Right ventricle myocardium inferior (tissue), 1 donor: ENCODE measurements at regions not wholly inside any gene's neighbourhood (a gene's known extent, or its start where the extent isn't known, plus 50 kb on each side); places are given as distances from the start of the nearest gene placed in this dataset.

Experiments
- ATAC-seq: fragments of 200-7000 bp; cut with Tn5 transposase; one replicate; pipeline ENCODE4 v1.9.1; 2020; ENCODE audit warnings: mild to moderate bottlenecking, moderate library complexity
- DNase-seq: peaks from one replicate; pipeline ENCODE4 v3.0.0; 2021; ENCODE audit errors: missing footprints
- intact Hi-C: fragments of 100-400 bp; cut with DNase I; formaldehyde crosslinking; loops from one replicate; pipeline ENCODE4 v1.11.0; 2022
- donor health status: DM: no; HTN: yes; CAD: no; lungs with severe emphysema.

GRCh38 chr10:128526791-128527375 lies 400.7 kb upstream of the MKI67 start:
- DNase-seq (no peak), ATAC-seq (no peak)
- intact Hi-C loops = no loop called here

- ATAC-seq = no peak
- no peak for DNase-seq
- intact Hi-C loops = no loop called here
These were observed 401.5 kb upstream of the MKI67 start for GRCh38 chr10:128527711-128528110.

- ATAC-seq (no peak), DNase-seq (no peak)
- intact Hi-C loops = no loop called here
These were observed 401.9 kb upstream of the MKI67 start for GRCh38 chr10:128528167-128528566.

GRCh38 chr10:128528781-128529180 lies 402.6 kb upstream of the MKI67 start:
- no peak for DNase-seq
- no peak for ATAC-seq
- intact Hi-C loops = no loop called here

GRCh38 chr10:128529225-128529624 lies 403.0 kb upstream of the MKI67 start:
- intact Hi-C loops = no loop called here
- DNase-seq (no peak), ATAC-seq (no peak)

GRCh38 chr10:128530301-128530700 lies 404.1 kb upstream of the MKI67 start:
- intact Hi-C loops = loop anchor here (5.0 kb wide), 2 partner anchors 208 to 263 kb away; no protein-coding TSS in a partner anchor
- no peak for ATAC-seq

GRCh38 chr10:128530946-128531345 lies 404.7 kb upstream of the MKI67 start:
- DNase-seq = no peak
- ATAC-seq = no peak
- intact Hi-C loops = loop anchor here (5.0 kb wide), 2 partner anchors 209 to 264 kb away; no protein-coding TSS in a partner anchor

More at GRCh38 chr10:128530301-128530700, 404.1 kb upstream of the MKI67 start:
- no peak for DNase-seq

- ATAC-seq (no peak), DNase-seq (no peak)
- intact Hi-C loops = loop anchor here (5.0 kb wide), 2 partner anchors 212 to 267 kb away; no protein-coding TSS in a partner anchor
These were observed 408.5 kb upstream of the MKI67 start for GRCh38 chr10:128534686-128535085.

- intact Hi-C loops = no loop called here
- no peak for ATAC-seq
- no peak for DNase-seq
These were observed 410.0 kb upstream of the MKI67 start for GRCh38 chr10:128536259-128536658.

GRCh38 chr10:128537834-128538330 lies 411.7 kb upstream of the MKI67 start:
- no peak for DNase-seq
- ATAC-seq = no peak
- intact Hi-C loops = no loop called here

GRCh38 chr10:128538671-128539070 lies 412.4 kb upstream of the MKI67 start:
- intact Hi-C loops = no loop called here
- no peak for DNase-seq
- ATAC-seq = no peak

- no peak for ATAC-seq
- no peak for DNase-seq
- intact Hi-C loops = no loop called here
These were observed 413.4 kb upstream of the MKI67 start for GRCh38 chr10:128539510-128540127.

- DNase-seq = no peak
- intact Hi-C loops = no loop called here
- peak; percentile 54 for ATAC-seq
These were observed 414.0 kb upstream of the MKI67 start for GRCh38 chr10:128540128-128540762.

GRCh38 chr10:128540781-128541761 lies 414.8 kb upstream of the MKI67 start:
- ATAC-seq (peak; percentile 56), DNase-seq (peak; percentile 72)
- intact Hi-C loops = no loop called here

- no peak for ATAC-seq
- intact Hi-C loops = no loop called here
These were observed 415.8 kb upstream of the MKI67 start for GRCh38 chr10:128541926-128542475.

GRCh38 chr10:128542659-128543058 lies 416.4 kb upstream of the MKI67 start:
- DNase-seq = no peak
- intact Hi-C loops = no loop called here
- ATAC-seq = no peak

More at GRCh38 chr10:128541926-128542475, 415.8 kb upstream of the MKI67 start:
- DNase-seq = no peak

GRCh38 chr10:128543151-128543550 lies 416.9 kb upstream of the MKI67 start:
- DNase-seq (no peak), ATAC-seq (no peak)
- intact Hi-C loops = no loop called here

- intact Hi-C loops = no loop called here
- no peak for DNase-seq
- ATAC-seq = no peak
These were observed 419.0 kb upstream of the MKI67 start for GRCh38 chr10:128545216-128545615.
